Stomach (tissue), 4 donors: ENCODE measurements at regions not wholly inside any gene's neighbourhood (a gene's known extent, or its start where the extent isn't known, plus 50 kb on each side); places are given as distances from the start of the nearest gene placed in this dataset.

Experiments used
- CTCF ChIP-seq, 7 experiments: fragments of 450-650 bp in 4 of 7; fragments of 200-600 bp in 3 of 7; sonication (generic) in 3 of 7; IDR thresholded peaks; one replicate each; pipeline ENCODE4 v1.5.1; 2016 to 2019; ENCODE audit warnings: antibody characterized with exemption in 7 of 7, control low read depth in 2 of 7, mild to moderate bottlenecking in 1 of 7
- POLR2A ChIP-seq, 4 donors: fragments of 450-650 bp; IDR thresholded peaks; one replicate each; pipeline ENCODE4 v1.6.1; 2016; ENCODE audit warnings: antibody characterized with exemption in 4 of 4, control low read depth in 2 of 4, mild to moderate bottlenecking in 1 of 4, moderate library complexity in 1 of 4
- POLR2AphosphoS5 ChIP-seq, 3 donors: sonication (generic); formaldehyde crosslinking; IDR thresholded peaks; one replicate each; pipeline ENCODE4 v1.6.1; 2016; ENCODE audit warnings: antibody characterized with exemption in 3 of 3

GRCh38 chr20:48286601-48287000, 501.3 kb upstream of the SULF2 start:
- TF ChIP-seq POLR2AphosphoS5 (IDR thresholded peaks at IDR 0.05) (no peak), CTCF (IDR thresholded peaks at IDR 0.05) (no peak), POLR2A (IDR thresholded peaks at IDR 0.05) (no peak)
